Liver (tissue), 8 donors: ENCODE measurements at regions not wholly inside any gene's neighbourhood (a gene's known extent, or its start where the extent isn't known, plus 50 kb on each side); places are given as distances from the start of the nearest gene placed in this dataset.

Source experiments
- DNase-seq: peaks from one replicate; pipeline ENCODE4 v3.0.0-alpha.2; 2017; ENCODE audit warnings: low spot score
- H3K27ac ChIP-seq, 2 donors: one replicate each; pipeline ENCODE4 v1.7.0; 2013; ENCODE audit warnings: inconsistent platforms in 2 of 2, low read length in 2 of 2, control low read depth in 1 of 2, low read depth in 1 of 2, mild to moderate bottlenecking in 1 of 2
- H3K27me3 ChIP-seq, 4 donors: one replicate each; pipeline versions ENCODE4 v1.6.1 to v1.7.0; 2013; ENCODE audit warnings: low read length in 3 of 4, inconsistent platforms in 1 of 4, mild to moderate bottlenecking in 1 of 4, moderate library complexity in 1 of 4; ENCODE audit not compliant: control insufficient read depth in 4 of 4, insufficient read depth in 4 of 4
- H3K36me3 ChIP-seq, 4 donors: one replicate each; pipeline versions ENCODE4 v1.6.1 to v1.7.0; 2013; ENCODE audit warnings: low read length in 3 of 4, mild to moderate bottlenecking in 3 of 4, low read depth in 1 of 4, moderate library complexity in 1 of 4; ENCODE audit not compliant: control insufficient read depth in 4 of 4, insufficient read depth in 3 of 4
- H3K4me1 ChIP-seq, 4 donors: one replicate each; pipeline versions ENCODE4 v1.6.1 to v1.7.0; 2013; ENCODE audit warnings: low read length in 3 of 4, mild to moderate bottlenecking in 3 of 4, moderate library complexity in 1 of 4; ENCODE audit not compliant: control insufficient read depth in 4 of 4, insufficient read depth in 4 of 4
- H3K4me3 ChIP-seq, 3 donors: one replicate each; pipeline versions ENCODE4 v1.6.1 to v1.7.0; 2013; ENCODE audit warnings: low read length in 3 of 3, control low read depth in 1 of 3, low read depth in 1 of 3, mild to moderate bottlenecking in 1 of 3
- H3K9ac ChIP-seq, 2 donors: one replicate each; pipeline ENCODE4 v1.7.0; 2013; ENCODE audit warnings: low read length in 2 of 2, mild to moderate bottlenecking in 2 of 2, moderate library complexity in 2 of 2, control low read depth in 1 of 2, low read depth in 1 of 2
- H3K9me3 ChIP-seq, 4 donors: one replicate each; pipeline versions ENCODE4 v1.6.1 to v1.7.0; 2013; ENCODE audit warnings: low read length in 3 of 4; ENCODE audit not compliant: control insufficient read depth in 4 of 4
- ATF3 ChIP-seq: IDR thresholded peaks from 2 replicates; pipeline ENCODE4 v1.6.1; 2016; ENCODE audit warnings: antibody characterized with exemption
- CTCF ChIP-seq: fragments of 150-350 bp; IDR thresholded peaks from 2 replicates; pipeline ENCODE4 v1.5.1; 2017; ENCODE audit warnings: improper control_type of control experiment, low read depth, low read length; ENCODE audit not compliant: missing input control
- EGR1 ChIP-seq, 2 donors: IDR thresholded peaks; 2 replicates each; pipeline ENCODE4 v1.6.1; 2016 to 2018; ENCODE audit warnings: antibody characterized with exemption in 2 of 2, low read depth in 2 of 2
- FOXA1 ChIP-seq: IDR thresholded peaks from 2 replicates; pipeline ENCODE4 v1.6.1; 2016; ENCODE audit warnings: antibody characterized with exemption
- GABPA ChIP-seq, 2 donors: IDR thresholded peaks in 1 of 2; conservative IDR thresholded peaks in 1 of 2; 2 replicates each; pipeline ENCODE4 v1.6.1; 2016; ENCODE audit warnings: antibody characterized with exemption in 2 of 2, mild to moderate bottlenecking in 1 of 2, moderate library complexity in 1 of 2
- HNF4A ChIP-seq, 2 donors: conservative IDR thresholded peaks; 2 replicates each; pipeline ENCODE4 v1.6.1; 2016; ENCODE audit warnings: antibody characterized with exemption in 2 of 2, mild to moderate bottlenecking in 2 of 2
- HNF4G ChIP-seq: IDR thresholded peaks from 2 replicates; pipeline ENCODE4 v1.6.1; 2016; ENCODE audit warnings: antibody characterized with exemption
- JUND ChIP-seq, 2 donors: IDR thresholded peaks; 2 replicates each; pipeline ENCODE4 v1.6.1; 2016; ENCODE audit warnings: antibody characterized with exemption in 2 of 2
- MAX ChIP-seq: IDR thresholded peaks from 2 replicates; pipeline ENCODE4 v1.6.1; 2016; ENCODE audit warnings: antibody characterized with exemption
- NR2F2 ChIP-seq: IDR thresholded peaks from 2 replicates; pipeline ENCODE4 v1.6.1; 2016; ENCODE audit warnings: antibody characterized with exemption
- RAD21 ChIP-seq, 2 donors: IDR thresholded peaks; 2 replicates each; pipeline ENCODE4 v1.6.1; 2016; ENCODE audit warnings: antibody characterized with exemption in 2 of 2, mild to moderate bottlenecking in 2 of 2
- REST ChIP-seq: IDR thresholded peaks from 2 replicates; pipeline ENCODE4 v1.6.1; 2016; ENCODE audit warnings: antibody characterized with exemption, mild to moderate bottlenecking
- RXRA ChIP-seq, 2 donors: IDR thresholded peaks; 2 replicates each; pipeline ENCODE4 v1.6.1; 2017 to 2018; ENCODE audit warnings: antibody characterized with exemption in 2 of 2, mild to moderate bottlenecking in 1 of 2
- SP1 ChIP-seq: IDR thresholded peaks from 2 replicates; pipeline ENCODE4 v1.6.1; 2018; ENCODE audit warnings: antibody characterized with exemption, mild to moderate bottlenecking
- YY1 ChIP-seq: IDR thresholded peaks from 2 replicates; pipeline ENCODE4 v1.6.1; 2016; ENCODE audit warnings: antibody characterized with exemption, mild to moderate bottlenecking
- ZBTB33 ChIP-seq: IDR thresholded peaks from 2 replicates; pipeline ENCODE4 v1.6.1; 2016; ENCODE audit warnings: antibody characterized with exemption
- WGBS: extraction: QIAGEN DNeasy Blood & Tissue Kit; methylation state at CpG from one replicate; pipeline ENCODE4 v1.1.7; 2013; 5-methylcytosine and 5-hydroxymethylcytosine counted together
- donor health status: healthy.
- donor health status: healthy.
- donor health status: healthy.
- donor health status: healthy.
- donor health status: healthy.

- peak; percentile 50 for TF ChIP-seq ZBTB33
- peak; percentile 29 to 51 for TF ChIP-seq HNF4A (conservative IDR thresholded peaks at IDR 0.05)
- TF ChIP-seq SP1 = peak; percentile 44
- peak in 1 of 2 donors; percentile 10 for TF ChIP-seq JUND (IDR thresholded peaks at IDR 0.05)
- TF ChIP-seq GABPA (IDR thresholded peaks at IDR 0.05 in 1 of 2, conservative IDR thresholded peaks at IDR 0.05 in 1 of 2) = no peak
- TF ChIP-seq MAX = peak; percentile 25
- no peak for TF ChIP-seq FOXA1
- TF ChIP-seq ATF3 = no peak
- TF ChIP-seq RAD21 (IDR thresholded peaks at IDR 0.05) = no peak
These were observed 155.5 kb upstream of the ZKSCAN2 start (continued) for GRCh38 chr16:25413133-25413532.

GRCh38 chr16:25411396-25412081, 153.9 kb upstream of the ZKSCAN2 start:
- peak overlapping the region in 1 of 3 donors; percentile 1 for H3K4me3 ChIP-seq
- no peaks in the 10 kb centered on the region for H3K36me3 ChIP-seq
- H3K27me3 ChIP-seq = no peaks in the 10 kb centered on the region
- H3K9me3 ChIP-seq = no peaks in the 10 kb centered on the region
- TF ChIP-seq YY1 (peak; percentile 68), NR2F2 (no peak), ATF3 (no peak), EGR1 (IDR thresholded peaks at IDR 0.05; ENCODE audit: low read depth in 2 of 2) (no peak), REST (no peak), RXRA (IDR thresholded peaks at IDR 0.05) (peak in 1 of 2 donors; percentile 14), HNF4G (no peak), JUND (IDR thresholded peaks at IDR 0.05) (no peak), CTCF (no peak), HNF4A (conservative IDR thresholded peaks at IDR 0.05) (peak in 1 of 2 donors; percentile 52), SP1 (peak; percentile 6)
- peak overlapping the region in 1 of 2 donors; percentile 46 for H3K27ac ChIP-seq
- peaks cover 7 to 37% (median 34%) of the 10 kb centered on the region in 4 donors for H3K4me1 ChIP-seq
- 48% methylated on average over 8 of the region's 8 CpGs for WGBS
- no peak for DNase-seq
- H3K9ac ChIP-seq = no peak overlapping the region
